ENCODE measurements at regions not wholly inside any gene's neighbourhood (a gene's known extent, or its start where the extent isn't known, plus 50 kb on each side); places are given as distances from the start of the nearest gene placed in this dataset. TPM values are rescaled to one million over a fixed set of nuclear protein-coding genes. Genes with fewer than 3 reads are reported as not detected.

Small RNA genes in the stretch of these regions (small RNA-seq; reads per million reads assigned to genes)
- gene AC022513.1 (ENCODE audit: low replicate concordance), result not detected

Data from spinal cord (tissue), 1 donor.